ENCODE measurements at regions not wholly inside any gene's neighbourhood (a gene's known extent, or its start where the extent isn't known, plus 50 kb on each side); places are given as distances from the start of the nearest gene placed in this dataset.

GRCh38 chr13:43996221-43996620, 116.5 kb downstream of the LACC1 start:
- TF ChIP-seq CTCF (IDR thresholded peaks at IDR 0.05; ENCODE audit: control extremely low read depth in 1 of 3, insufficient read depth in 1 of 3, low read depth in 1 of 3, low read length in 3 of 3) (no peak), GABPA (IDR thresholded peaks at IDR 0.05; ENCODE audit: borderline replicate concordance, insufficient read depth, low read length) (no peak), EZH2 (IDR thresholded peaks at IDR 0.05; ENCODE audit: low read depth, low read length, severe bottlenecking) (no peak), EP300 (IDR thresholded peaks at IDR 0.05; ENCODE audit: borderline replicate concordance in 1 of 2, low read depth in 2 of 2, low read length in 2 of 2) (no peak), BACH1 (IDR thresholded peaks at IDR 0.05; ENCODE audit: low read length) (no peak), SIN3A (conservative IDR thresholded peaks at IDR 0.05 in 1 of 2, IDR thresholded peaks at IDR 0.05 in 1 of 2; ENCODE audit: low read depth in 1 of 2, low read length in 2 of 2) (no peak), ZNF274 (IDR thresholded peaks at IDR 0.05; ENCODE audit: borderline replicate concordance, extremely low read depth, low read length) (no peak), RFX5 (IDR thresholded peaks at IDR 0.05; ENCODE audit: borderline replicate concordance, low read depth, low read length) (no peak), POLR2A (IDR thresholded peaks at IDR 0.05; ENCODE audit: control extremely low read depth in 1 of 2, low read depth in 2 of 2, low read length in 2 of 2) (no peak), KDM1A (IDR thresholded peaks at IDR 0.05; ENCODE audit: borderline replicate concordance, low read length) (no peak), BRCA1 (IDR thresholded peaks at IDR 0.05; ENCODE audit: low read depth, low read length) (no peak), POLR2AphosphoS5 (IDR thresholded peaks at IDR 0.05; ENCODE audit: low read depth, low read length) (no peak), TEAD4 (IDR thresholded peaks at IDR 0.05; ENCODE audit: low read depth, low read length) (no peak)
